GM23338 (cell line): ENCODE measurements at regions not wholly inside any gene's neighbourhood (a gene's known extent, or its start where the extent isn't known, plus 50 kb on each side); places are given as distances from the start of the nearest gene placed in this dataset.

ENCODE experiments used
- ATAC-seq: fragments of 200-7000 bp; cut with Tn5 transposase; 3 replicates; pipeline ENCODE4 v1.9.1; 2020
- DNase-seq: peaks from one replicate; pipeline ENCODE4 v3.0.0-alpha.2; 2015; ENCODE audit warnings: low spot score
- H2AFZ ChIP-seq: fragments of 200-600 bp; sonication (generic); 2 replicates; pipeline ENCODE4 v1.8.0; 2016; ENCODE audit warnings: antibody characterized with exemption, mild to moderate bottlenecking, moderate library complexity
- H3F3A ChIP-seq: fragments of 200-600 bp; sonication (generic); replicated peaks from 2 replicates; pipeline ENCODE4 v1.8.0; 2017; ENCODE audit warnings: antibody characterized with exemption, mixed run types, low read depth
- H3K27ac ChIP-seq: fragments of 200-600 bp; sonication (generic); 2 replicates; pipeline ENCODE4 v1.6.1; 2016; ENCODE audit warnings: low read depth
- H3K27me3 ChIP-seq: fragments of 200-600 bp; sonication (generic); 2 replicates; pipeline ENCODE4 v1.8.0; 2016; ENCODE audit warnings: mild to moderate bottlenecking, mixed run types, moderate library complexity; ENCODE audit not compliant: insufficient read depth
- H3K36me3 ChIP-seq: fragments of 200-600 bp; sonication (generic); 2 replicates; pipeline ENCODE4 v1.8.0; 2016; ENCODE audit warnings: mild to moderate bottlenecking; ENCODE audit not compliant: insufficient read depth
- H3K4me1 ChIP-seq: fragments of 200-600 bp; sonication (generic); 2 replicates; pipeline ENCODE4 v1.8.0; 2016; ENCODE audit warnings: mild to moderate bottlenecking, moderate library complexity; ENCODE audit not compliant: insufficient read depth
- H3K4me2 ChIP-seq: fragments of 200-600 bp; sonication (generic); 2 replicates; pipeline ENCODE4 v1.7.1; 2017; ENCODE audit warnings: mixed run types
- H3K4me3 ChIP-seq: fragments of 200-600 bp; sonication (generic); 2 replicates; pipeline ENCODE4 v1.6.1; 2016; ENCODE audit warnings: mixed run types
- H3K79me2 ChIP-seq: fragments of 200-600 bp; sonication (generic); replicated peaks from 2 replicates; pipeline ENCODE4 v1.8.0; 2017; ENCODE audit warnings: mild to moderate bottlenecking; ENCODE audit not compliant: insufficient read depth
- H3K9me2 ChIP-seq: fragments of 200-600 bp; sonication (generic); 2 replicates; pipeline ENCODE4 v1.8.0; 2017; ENCODE audit not compliant: insufficient read depth
- H4K20me1 ChIP-seq: fragments of 200-600 bp; sonication (generic); replicated peaks from 2 replicates; pipeline ENCODE4 v1.8.0; 2017; ENCODE audit warnings: mild to moderate bottlenecking; ENCODE audit not compliant: insufficient read depth
- H3K27ac Mint-ChIP-seq: 2 replicates; pipeline ENCODE4 v1.8.0; 2020; ENCODE audit warnings: inconsistent platforms, mild to moderate bottlenecking, moderate library complexity, mixed read lengths
- H3K27me3 Mint-ChIP-seq: 3 replicates; pipeline ENCODE4 v1.8.0; 2022; ENCODE audit warnings: low read depth, mild to moderate bottlenecking, moderate library complexity, mixed read lengths, inconsistent platforms; ENCODE audit not compliant: insufficient read depth, poor library complexity
- H3K36me3 Mint-ChIP-seq: 3 replicates; pipeline ENCODE4 v1.8.0; 2021; ENCODE audit warnings: low read depth, mild to moderate bottlenecking, inconsistent platforms, moderate library complexity, mixed read lengths
- H3K4me1 Mint-ChIP-seq: 3 replicates; pipeline ENCODE4 v1.8.0; 2020; ENCODE audit warnings: mild to moderate bottlenecking, inconsistent platforms, mixed read lengths
- H3K4me3 Mint-ChIP-seq: 3 replicates; pipeline ENCODE4 v1.8.0; 2021; ENCODE audit warnings: moderate library complexity, mild to moderate bottlenecking, inconsistent platforms, mixed read lengths
- H3K9me3 Mint-ChIP-seq: 3 replicates; pipeline ENCODE4 v1.8.0; 2020; ENCODE audit warnings: moderate library complexity, mild to moderate bottlenecking, inconsistent platforms, mixed read lengths
- CREB1 ChIP-seq: fragments of 250-450 bp; sonication (Bioruptor Pico); IDR thresholded peaks from 2 replicates; pipeline ENCODE4 v1.5.0; 2020; ENCODE audit warnings: low read depth, mild to moderate bottlenecking, moderate library complexity
- CTCF ChIP-seq, 2 experiments: fragments of 200-600 bp in 1 of 2; sonication (generic) in 1 of 2; conservative IDR thresholded peaks; 2 replicates each; pipeline versions ENCODE4 v1.5.1 to v1.6.1; 2016 to 2017; ENCODE audit warnings: antibody characterized with exemption in 2 of 2, low read depth in 2 of 2, mild to moderate bottlenecking in 2 of 2, moderate library complexity in 1 of 2
- ETS1 ChIP-seq: IDR thresholded peaks from 2 replicates; pipeline ENCODE4 v1.6.1; 2016; ENCODE audit warnings: antibody characterized with exemption
- EZH2 ChIP-seq: fragments of 200-600 bp; sonication (generic); IDR thresholded peaks from one replicate; pipeline ENCODE4 v1.8.0; 2017; ENCODE audit warnings: antibody characterized with exemption, mild to moderate bottlenecking, low read depth; ENCODE audit not compliant: unreplicated experiment
- EZH2phosphoT487 ChIP-seq: fragments of 200-600 bp; sonication (generic); IDR thresholded peaks from one replicate; pipeline ENCODE4 v1.8.1; 2018; ENCODE audit warnings: antibody characterized with exemption; ENCODE audit not compliant: unreplicated experiment
- NANOG ChIP-seq: IDR thresholded peaks from 2 replicates; pipeline ENCODE4 v1.6.1; 2016; ENCODE audit warnings: antibody characterized with exemption, borderline replicate concordance
- POLR2AphosphoS5 ChIP-seq: IDR thresholded peaks from 2 replicates; pipeline ENCODE4 v1.6.1; 2016; ENCODE audit warnings: antibody characterized with exemption, low read depth
- REST ChIP-seq: IDR thresholded peaks from one replicate; pipeline ENCODE4 v1.6.1; 2018; ENCODE audit warnings: antibody characterized with exemption; ENCODE audit not compliant: unreplicated experiment
- STAT1 ChIP-seq: IDR thresholded peaks from one replicate; pipeline ENCODE4 v1.6.1; 2016; ENCODE audit warnings: antibody characterized with exemption; ENCODE audit not compliant: unreplicated experiment
- ZNF114 ChIP-seq: fragments of 250-450 bp; sonication (Bioruptor Pico); IDR thresholded peaks from 2 replicates; pipeline ENCODE4 v1.5.0; 2020; ENCODE audit warnings: mild to moderate bottlenecking, moderate library complexity
- ZNF331 ChIP-seq: fragments of 250-450 bp; sonication (Bioruptor Pico); IDR thresholded peaks from 2 replicates; pipeline ENCODE4 v1.5.0; 2020; ENCODE audit warnings: low read depth, mild to moderate bottlenecking, moderate library complexity

- Histone ChIP-seq H3K79me2 (no peaks in the 10 kb centered on the region), H3F3A (no peaks in the 10 kb centered on the region), H3K4me2 (no peak overlapping the region), H4K20me1 (no peaks in the 10 kb centered on the region), H3K9me2 (no peaks in the 10 kb centered on the region), H3K4me3 (no peak overlapping the region), H2AFZ (peak overlapping the region; percentile 8; the same call in 1 of the 2 replicates), H3K4me1 (no peaks in the 10 kb centered on the region), H3K36me3 (no peaks in the 10 kb centered on the region), H3K27me3 (no peaks in the 10 kb centered on the region), H3K27ac (no peak overlapping the region)
- no peak overlapping the region for H3K27ac Mint-ChIP-seq
- H3K4me3 Mint-ChIP-seq, result no peak overlapping the region
- DNase-seq (no peak), ATAC-seq (no peak)
- no peaks in the 10 kb centered on the region for H3K36me3 Mint-ChIP-seq
- no peaks in the 10 kb centered on the region for H3K9me3 Mint-ChIP-seq
- TF ChIP-seq ZNF114 (no peak), CTCF (conservative IDR thresholded peaks at IDR 0.05; ENCODE audit: low read depth in 2 of 2) (no peak)
- no peaks in the 10 kb centered on the region for H3K4me1 Mint-ChIP-seq
- H3K27me3 Mint-ChIP-seq, result no peaks in the 10 kb centered on the region
These were observed 1536.2 kb downstream of the EFNA5 start for GRCh38 chr5:106134549-106134948.

GRCh38 chr5:106127985-106128384 lies 1542.8 kb downstream of the EFNA5 start:
- ATAC-seq, result no peak
- no peak overlapping the region for H3K4me3 Mint-ChIP-seq
- no peak for DNase-seq
- H3K9me2 ChIP-seq, result no peaks in the 10 kb centered on the region
- H3K4me1 ChIP-seq, result peaks cover 3% of the 10 kb centered on the region; the same call in 1 of the 2 replicates
- H3F3A ChIP-seq, result no peaks in the 10 kb centered on the region
- no peak overlapping the region; the same call in 1 of the 2 replicates for H2AFZ ChIP-seq
- no peak overlapping the region for H3K27ac Mint-ChIP-seq
- no peaks in the 10 kb centered on the region for H3K79me2 ChIP-seq
- no peak overlapping the region for H3K4me2 ChIP-seq
- H3K36me3 ChIP-seq, result no peaks in the 10 kb centered on the region
- no peaks in the 10 kb centered on the region for H4K20me1 ChIP-seq
- no peaks in the 10 kb centered on the region for H3K9me3 Mint-ChIP-seq
- no peak overlapping the region for H3K27ac ChIP-seq
- H3K27me3 Mint-ChIP-seq, result no peaks in the 10 kb centered on the region
- H3K4me3 ChIP-seq, result no peak overlapping the region
- no peaks in the 10 kb centered on the region for H3K27me3 ChIP-seq
- no peaks in the 10 kb centered on the region for H3K36me3 Mint-ChIP-seq
- peaks cover 10% of the 10 kb centered on the region for H3K4me1 Mint-ChIP-seq
- TF ChIP-seq ZNF114 (no peak), EZH2 (no peak), ZNF331 (CRISPR knock-in tag) (no peak), REST (no peak), EZH2phosphoT487 (no peak), CREB1 (CRISPR knock-in tag) (no peak), NANOG (no peak), CTCF (conservative IDR thresholded peaks at IDR 0.05; ENCODE audit: low read depth in 2 of 2) (no peak), STAT1 (no peak), POLR2AphosphoS5 (no peak), ETS1 (no peak)
